ENCODE measurements at regions not wholly inside any gene's neighbourhood (a gene's known extent, or its start where the extent isn't known, plus 50 kb on each side); places are given as distances from the start of the nearest gene placed in this dataset.

DNA sequence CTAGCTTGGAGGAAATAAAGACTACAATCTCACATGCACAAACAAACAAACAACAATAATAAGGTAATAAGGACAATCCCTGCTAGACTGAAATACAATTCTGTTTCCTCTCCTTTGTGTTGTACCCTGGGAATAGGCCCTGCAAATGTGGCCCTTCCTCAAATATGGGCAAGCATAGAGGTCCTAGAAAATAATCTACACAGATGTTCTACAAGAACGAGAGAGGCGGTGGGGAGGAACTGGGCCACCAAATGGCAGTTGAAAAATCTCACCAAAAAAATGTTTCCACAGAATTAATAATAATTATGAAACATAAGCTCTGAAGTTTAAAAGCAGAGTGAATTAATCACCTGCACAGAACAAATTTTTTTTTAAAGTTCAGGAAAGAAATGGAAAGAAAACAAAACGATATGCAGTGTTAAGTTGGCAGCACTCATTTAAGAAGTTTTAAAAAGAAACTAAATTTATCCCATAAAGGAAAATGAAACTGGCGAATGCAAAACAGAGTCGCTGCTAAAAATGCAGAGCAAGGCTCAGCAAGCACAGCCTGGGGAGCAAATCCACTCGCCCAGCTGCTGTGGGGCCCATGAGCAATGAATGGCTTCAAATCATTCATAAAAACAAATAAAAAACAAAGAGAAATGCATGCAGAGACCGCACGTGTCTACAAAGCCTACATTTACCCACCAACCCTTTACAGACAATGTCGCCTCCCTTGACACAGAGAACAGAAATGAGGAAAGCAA is 475.4 kb downstream of the OCA2 start:
- H3K4me1 Mint-ChIP-seq, result no peaks in the 10 kb centered on the region
- ChIA-PET POLR2A (no interaction called here), CTCF (no interaction called here)
- H3K4me3 Mint-ChIP-seq, result no peak overlapping the region
- DNase-seq, result no peak
- H3K27me3 Mint-ChIP-seq, result no peaks in the 10 kb centered on the region
- H3K36me3 Mint-ChIP-seq (ENCODE audit: low read depth), result no peaks in the 10 kb centered on the region
- H3K9me3 Mint-ChIP-seq, result peaks cover 27% of the 10 kb centered on the region
- no peak overlapping the region for H3K27ac Mint-ChIP-seq

- Mint-ChIP-seq H3K4me1 (no peaks in the 10 kb centered on the region), H3K27ac (no peak overlapping the region), H3K36me3 (ENCODE audit: low read depth) (no peaks in the 10 kb centered on the region), H3K27me3 (no peaks in the 10 kb centered on the region), H3K4me3 (no peak overlapping the region), H3K9me3 (peaks cover 26% of the 10 kb centered on the region)
- CTCF ChIA-PET, result no interaction called here
- DNase-seq, result no peak
- POLR2A ChIA-PET, result no interaction called here
Observed at GRCh38 chr15:27623149-27623548, 476.0 kb downstream of the OCA2 start.

GRCh38 chr15:27622371-27622770 is 476.7 kb downstream of the OCA2 start:
- Mint-ChIP-seq H3K9me3 (peaks cover 23% of the 10 kb centered on the region), H3K4me3 (no peak overlapping the region), H3K27me3 (no peaks in the 10 kb centered on the region), H3K4me1 (no peaks in the 10 kb centered on the region), H3K27ac (no peak overlapping the region), H3K36me3 (ENCODE audit: low read depth) (no peaks in the 10 kb centered on the region)
- DNase-seq, result no peak
- ChIA-PET POLR2A (no interaction called here), CTCF (no interaction called here)

- DNase-seq, result no peak
- POLR2A ChIA-PET, result no interaction called here
- Mint-ChIP-seq H3K27me3 (no peaks in the 10 kb centered on the region), H3K27ac (no peak overlapping the region), H3K4me1 (no peaks in the 10 kb centered on the region), H3K4me3 (no peak overlapping the region), H3K9me3 (peaks cover 16% of the 10 kb centered on the region), H3K36me3 (ENCODE audit: low read depth) (no peaks in the 10 kb centered on the region)
- CTCF ChIA-PET, result no interaction called here
Observed at GRCh38 chr15:27619204-27619603, 479.9 kb downstream of the OCA2 start.

- POLR2A ChIA-PET, result no interaction called here
- peaks cover 5% of the 10 kb centered on the region for H3K9me3 Mint-ChIP-seq
- no peak overlapping the region for H3K4me3 Mint-ChIP-seq
- no peak for DNase-seq
- H3K36me3 Mint-ChIP-seq (ENCODE audit: low read depth), result no peaks in the 10 kb centered on the region
- H3K4me1 Mint-ChIP-seq, result no peaks in the 10 kb centered on the region
- H3K27ac Mint-ChIP-seq, result no peak overlapping the region
- H3K27me3 Mint-ChIP-seq, result no peaks in the 10 kb centered on the region
- CTCF ChIA-PET, result no interaction called here
Observed at GRCh38 chr15:27617013-27617412, 482.1 kb downstream of the OCA2 start.

DNA sequence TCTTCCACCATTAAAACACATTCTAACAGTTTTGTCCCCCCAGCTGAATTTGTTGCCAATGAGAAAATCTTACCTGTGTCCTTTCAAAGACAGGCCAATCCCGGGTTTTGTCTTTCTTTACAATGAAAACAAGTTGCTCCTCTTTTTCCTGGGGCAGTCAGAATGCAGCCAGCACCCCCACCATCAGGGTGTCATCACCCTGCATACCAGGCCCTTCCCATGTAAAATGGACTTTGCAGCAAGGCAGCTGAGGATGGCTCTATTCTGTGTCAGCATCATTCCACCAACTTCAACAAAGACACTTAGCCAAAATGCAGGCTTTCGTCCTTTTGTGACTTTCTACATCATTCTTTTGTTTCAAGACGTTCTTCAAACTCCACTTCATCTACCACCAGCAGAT is 490.9 kb downstream of the OCA2 start:
- Mint-ChIP-seq H3K27ac (no peak overlapping the region), H3K4me1 (no peaks in the 10 kb centered on the region), H3K9me3 (peaks cover 13% of the 10 kb centered on the region), H3K36me3 (ENCODE audit: low read depth) (no peaks in the 10 kb centered on the region), H3K27me3 (no peaks in the 10 kb centered on the region), H3K4me3 (no peak overlapping the region)
- CTCF ChIA-PET, result no interaction called here
- DNase-seq, result no peak
- POLR2A ChIA-PET, result no interaction called here

DNA sequence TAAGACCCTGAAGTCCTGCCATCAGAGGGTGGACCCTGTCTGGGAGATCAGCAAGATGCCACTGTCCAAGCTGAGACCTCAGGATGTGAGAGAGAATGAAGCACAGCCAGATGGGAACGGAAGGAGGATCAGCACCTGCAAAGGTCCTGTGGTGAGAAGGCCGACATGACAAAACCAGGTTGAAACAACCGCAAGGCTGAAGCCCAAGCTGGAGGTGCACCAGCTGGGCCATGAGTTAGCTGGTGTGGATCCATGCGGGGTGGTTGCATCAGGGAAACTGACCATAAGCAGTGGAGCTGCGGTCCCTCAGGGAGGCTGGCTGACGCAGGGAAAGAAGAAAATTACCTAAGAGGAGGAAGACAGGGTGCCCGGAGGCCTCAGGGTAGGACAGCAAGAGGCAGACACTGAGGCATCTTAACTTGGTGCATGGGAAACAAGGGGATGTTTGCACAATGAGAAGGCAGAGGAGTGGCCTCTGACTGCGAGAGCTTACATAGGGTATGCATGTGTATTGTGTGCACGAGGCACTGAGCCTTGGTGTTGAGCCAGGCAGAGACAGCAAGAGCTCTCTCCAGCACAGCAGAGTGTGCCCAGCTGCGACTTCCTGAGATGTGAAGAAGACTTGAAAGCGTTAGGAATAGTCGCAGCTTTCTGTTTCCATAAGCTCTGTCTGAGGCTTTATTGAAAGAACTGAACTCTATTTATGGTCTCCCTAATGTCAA is 497.7 kb downstream of the OCA2 start:
- no peak overlapping the region for H3K4me3 Mint-ChIP-seq
- no peak for DNase-seq
- no peak overlapping the region for H3K27ac Mint-ChIP-seq
- H3K27me3 Mint-ChIP-seq, result no peaks in the 10 kb centered on the region
- no peaks in the 10 kb centered on the region for H3K4me1 Mint-ChIP-seq
- H3K9me3 Mint-ChIP-seq, result peaks cover 13% of the 10 kb centered on the region
- ChIA-PET POLR2A (no interaction called here), CTCF (no interaction called here)
- no peaks in the 10 kb centered on the region for H3K36me3 Mint-ChIP-seq (ENCODE audit: low read depth)

- CTCF ChIA-PET, result no interaction called here
- H3K36me3 Mint-ChIP-seq (ENCODE audit: low read depth), result no peaks in the 10 kb centered on the region
- POLR2A ChIA-PET, result no interaction called here
- DNase-seq, result no peak
- H3K27ac Mint-ChIP-seq, result no peak overlapping the region
- H3K9me3 Mint-ChIP-seq, result peaks cover 15% of the 10 kb centered on the region
- no peak overlapping the region for H3K4me3 Mint-ChIP-seq
- no peaks in the 10 kb centered on the region for H3K27me3 Mint-ChIP-seq
- no peaks in the 10 kb centered on the region for H3K4me1 Mint-ChIP-seq
Observed at GRCh38 chr15:27599034-27599433, 500.1 kb downstream of the OCA2 start.

GRCh38 chr15:27598251-27599009 is 500.7 kb downstream of the OCA2 start:
- Mint-ChIP-seq H3K9me3 (peaks cover 13% of the 10 kb centered on the region), H3K27me3 (no peaks in the 10 kb centered on the region), H3K27ac (no peak overlapping the region), H3K4me3 (no peak overlapping the region), H3K4me1 (no peaks in the 10 kb centered on the region), H3K36me3 (ENCODE audit: low read depth) (no peaks in the 10 kb centered on the region)
- no peak for DNase-seq
- ChIA-PET POLR2A (no interaction called here), CTCF (no interaction called here)

- no peak for DNase-seq
- Mint-ChIP-seq H3K36me3 (ENCODE audit: low read depth) (no peaks in the 10 kb centered on the region), H3K27me3 (no peaks in the 10 kb centered on the region), H3K4me1 (no peaks in the 10 kb centered on the region), H3K27ac (no peak overlapping the region), H3K4me3 (no peak overlapping the region), H3K9me3 (peaks cover 15% of the 10 kb centered on the region)
- POLR2A ChIA-PET, result no interaction called here
- CTCF ChIA-PET, result no interaction called here
Observed at GRCh38 chr15:27595211-27595610, 503.9 kb downstream of the OCA2 start.

- Mint-ChIP-seq H3K4me1 (no peaks in the 10 kb centered on the region), H3K4me3 (no peak overlapping the region), H3K36me3 (ENCODE audit: low read depth) (no peaks in the 10 kb centered on the region), H3K27ac (no peak overlapping the region), H3K9me3 (peaks cover 16% of the 10 kb centered on the region), H3K27me3 (no peaks in the 10 kb centered on the region)
- CTCF ChIA-PET, result no interaction called here
- POLR2A ChIA-PET, result no interaction called here
- no peak for DNase-seq
Observed at GRCh38 chr15:27592036-27592760, 506.9 kb downstream of the OCA2 start.
